Ishikawa (cell line): ENCODE measurements at regions not wholly inside any gene's neighbourhood (a gene's known extent, or its start where the extent isn't known, plus 50 kb on each side); places are given as distances from the start of the nearest gene placed in this dataset.

Experiments used
- CEBPB ChIP-seq: IDR thresholded peaks from 2 replicates; pipeline ENCODE4 v1.6.1; 2012
- CREB1 ChIP-seq: IDR thresholded peaks from 2 replicates; pipeline ENCODE4 v1.6.1; 2012; ENCODE audit warnings: low read depth
- EGR1 ChIP-seq: IDR thresholded peaks from 2 replicates; pipeline ENCODE4 v1.6.1; 2012
- EP300 ChIP-seq: IDR thresholded peaks from 2 replicates; pipeline ENCODE4 v1.6.1; 2012; ENCODE audit warnings: borderline replicate concordance
- NFIC ChIP-seq: IDR thresholded peaks from 2 replicates; pipeline ENCODE4 v1.6.1; 2012
- TAF1 ChIP-seq: IDR thresholded peaks from 2 replicates; pipeline ENCODE4 v1.6.1; 2012; ENCODE audit warnings: low read depth, mild to moderate bottlenecking
- TCF12 ChIP-seq: IDR thresholded peaks from 2 replicates; pipeline ENCODE4 v1.6.1; 2012; ENCODE audit warnings: low read depth
- TEAD4 ChIP-seq: IDR thresholded peaks from 2 replicates; pipeline ENCODE4 v1.6.1; 2012
- YY1 ChIP-seq: IDR thresholded peaks from 2 replicates; pipeline ENCODE4 v1.6.1; 2012; ENCODE audit warnings: low read depth
- ZBTB7A ChIP-seq: IDR thresholded peaks from 2 replicates; pipeline ENCODE4 v1.6.1; 2012; ENCODE audit warnings: low read depth
- TF ChIP-seq, protein P1 (sequence below): IDR thresholded peaks from 2 replicates; pipeline ENCODE4 v1.6.1; 2012
- TF ChIP-seq, protein P2 (sequence below): IDR thresholded peaks from 2 replicates; pipeline ENCODE4 v1.6.1; 2012; ENCODE audit warnings: low read depth, mild to moderate bottlenecking

DNA sequence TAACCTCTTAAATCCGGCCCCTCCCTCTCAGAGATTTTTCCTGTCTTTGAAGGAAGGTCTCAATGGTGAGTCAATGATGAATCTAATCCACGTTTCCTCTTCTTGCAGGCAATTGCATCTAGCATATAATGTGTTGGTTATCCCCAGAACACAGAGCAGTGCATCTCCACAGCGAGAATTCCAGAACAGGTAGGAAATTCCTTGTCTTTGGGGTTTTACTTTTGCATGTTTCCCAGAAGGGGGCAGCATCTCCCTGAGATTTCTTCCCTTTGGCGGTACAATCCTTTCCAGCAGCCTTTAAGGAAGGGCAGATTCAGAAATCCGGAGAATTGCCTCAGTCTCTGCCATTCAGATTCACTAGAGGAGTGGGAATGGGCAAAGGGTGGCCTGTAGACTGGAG lies 128.0 kb downstream of the KCNA5 start:
- TF ChIP-seq EP300 (no peak), TAF1 (no peak), CEBPB (no peak), CREB1 (no peak), EGR1 (no peak), ZBTB7A (no peak), NFIC (no peak), TEAD4 (peak; percentile 54; the same call in 1 of the 2 replicates), YY1 (no peak), TCF12 (no peak)
- TF ChIP-seq, protein P1, sequence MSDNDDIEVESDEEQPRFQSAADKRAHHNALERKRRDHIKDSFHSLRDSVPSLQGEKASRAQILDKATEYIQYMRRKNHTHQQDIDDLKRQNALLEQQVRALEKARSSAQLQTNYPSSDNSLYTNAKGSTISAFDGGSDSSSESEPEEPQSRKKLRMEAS: no peak
- TF ChIP-seq, protein P2, sequence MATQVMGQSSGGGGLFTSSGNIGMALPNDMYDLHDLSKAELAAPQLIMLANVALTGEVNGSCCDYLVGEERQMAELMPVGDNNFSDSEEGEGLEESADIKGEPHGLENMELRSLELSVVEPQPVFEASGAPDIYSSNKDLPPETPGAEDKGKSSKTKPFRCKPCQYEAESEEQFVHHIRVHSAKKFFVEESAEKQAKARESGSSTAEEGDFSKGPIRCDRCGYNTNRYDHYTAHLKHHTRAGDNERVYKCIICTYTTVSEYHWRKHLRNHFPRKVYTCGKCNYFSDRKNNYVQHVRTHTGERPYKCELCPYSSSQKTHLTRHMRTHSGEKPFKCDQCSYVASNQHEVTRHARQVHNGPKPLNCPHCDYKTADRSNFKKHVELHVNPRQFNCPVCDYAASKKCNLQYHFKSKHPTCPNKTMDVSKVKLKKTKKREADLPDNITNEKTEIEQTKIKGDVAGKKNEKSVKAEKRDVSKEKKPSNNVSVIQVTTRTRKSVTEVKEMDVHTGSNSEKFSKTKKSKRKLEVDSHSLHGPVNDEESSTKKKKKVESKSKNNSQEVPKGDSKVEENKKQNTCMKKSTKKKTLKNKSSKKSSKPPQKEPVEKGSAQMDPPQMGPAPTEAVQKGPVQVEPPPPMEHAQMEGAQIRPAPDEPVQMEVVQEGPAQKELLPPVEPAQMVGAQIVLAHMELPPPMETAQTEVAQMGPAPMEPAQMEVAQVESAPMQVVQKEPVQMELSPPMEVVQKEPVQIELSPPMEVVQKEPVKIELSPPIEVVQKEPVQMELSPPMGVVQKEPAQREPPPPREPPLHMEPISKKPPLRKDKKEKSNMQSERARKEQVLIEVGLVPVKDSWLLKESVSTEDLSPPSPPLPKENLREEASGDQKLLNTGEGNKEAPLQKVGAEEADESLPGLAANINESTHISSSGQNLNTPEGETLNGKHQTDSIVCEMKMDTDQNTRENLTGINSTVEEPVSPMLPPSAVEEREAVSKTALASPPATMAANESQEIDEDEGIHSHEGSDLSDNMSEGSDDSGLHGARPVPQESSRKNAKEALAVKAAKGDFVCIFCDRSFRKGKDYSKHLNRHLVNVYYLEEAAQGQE: no peak
